ENCODE measurements at regions not wholly inside any gene's neighbourhood (a gene's known extent, or its start where the extent isn't known, plus 50 kb on each side); places are given as distances from the start of the nearest gene placed in this dataset.

DNA sequence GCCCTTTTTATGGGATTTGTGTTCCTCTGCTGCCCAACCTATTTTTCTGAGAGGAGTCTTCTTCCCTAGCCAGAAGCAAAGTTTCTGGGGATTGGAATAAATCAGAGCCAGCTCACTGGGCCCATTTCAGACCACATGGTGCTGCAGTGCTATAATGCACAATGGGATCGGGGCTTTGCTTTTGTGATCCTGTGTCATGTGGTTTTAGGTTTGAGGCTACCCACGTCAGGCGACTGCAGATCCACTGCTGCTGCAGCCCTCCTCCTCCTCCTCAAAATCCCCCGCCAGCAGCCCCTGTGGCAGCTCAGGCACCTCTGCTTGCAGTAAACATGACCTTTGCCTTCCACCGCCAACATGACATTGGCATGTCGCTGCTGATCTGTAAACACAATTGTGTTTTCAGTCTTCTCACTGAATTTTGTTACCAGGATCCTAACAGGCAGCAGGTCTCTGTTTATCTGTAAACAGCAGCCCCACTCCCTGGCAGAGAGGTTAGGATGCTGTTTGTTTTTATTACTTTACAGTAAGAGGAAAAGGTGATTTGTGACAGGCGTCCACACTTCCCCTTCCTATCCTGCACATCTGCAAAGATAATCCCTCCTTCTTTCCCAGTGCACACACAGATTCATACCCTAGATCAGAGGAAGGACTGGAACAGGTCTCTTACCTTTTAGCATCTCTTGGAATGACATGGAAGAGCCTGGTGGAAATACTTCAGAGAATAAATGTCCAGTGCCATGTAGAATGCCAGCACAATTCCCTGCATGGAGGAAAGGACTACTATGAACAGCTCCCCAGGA, 130.8 kb downstream of the FOXI3 start:
- no peak for TF ChIP-seq POLR2A (IDR thresholded peaks at IDR 0.05)
- TF ChIP-seq, protein P1, sequence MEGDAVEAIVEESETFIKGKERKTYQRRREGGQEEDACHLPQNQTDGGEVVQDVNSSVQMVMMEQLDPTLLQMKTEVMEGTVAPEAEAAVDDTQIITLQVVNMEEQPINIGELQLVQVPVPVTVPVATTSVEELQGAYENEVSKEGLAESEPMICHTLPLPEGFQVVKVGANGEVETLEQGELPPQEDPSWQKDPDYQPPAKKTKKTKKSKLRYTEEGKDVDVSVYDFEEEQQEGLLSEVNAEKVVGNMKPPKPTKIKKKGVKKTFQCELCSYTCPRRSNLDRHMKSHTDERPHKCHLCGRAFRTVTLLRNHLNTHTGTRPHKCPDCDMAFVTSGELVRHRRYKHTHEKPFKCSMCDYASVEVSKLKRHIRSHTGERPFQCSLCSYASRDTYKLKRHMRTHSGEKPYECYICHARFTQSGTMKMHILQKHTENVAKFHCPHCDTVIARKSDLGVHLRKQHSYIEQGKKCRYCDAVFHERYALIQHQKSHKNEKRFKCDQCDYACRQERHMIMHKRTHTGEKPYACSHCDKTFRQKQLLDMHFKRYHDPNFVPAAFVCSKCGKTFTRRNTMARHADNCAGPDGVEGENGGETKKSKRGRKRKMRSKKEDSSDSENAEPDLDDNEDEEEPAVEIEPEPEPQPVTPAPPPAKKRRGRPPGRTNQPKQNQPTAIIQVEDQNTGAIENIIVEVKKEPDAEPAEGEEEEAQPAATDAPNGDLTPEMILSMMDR (IDR thresholded peaks at IDR 0.05), result no peak
- no peak for TF ChIP-seq POLR2AphosphoS5 (IDR thresholded peaks at IDR 0.05)
- no peak for TF ChIP-seq EP300 (IDR thresholded peaks at IDR 0.05)

Data from sigmoid colon (tissue), 4 donors.